Osteoblast (primary cell): ENCODE measurements at regions not wholly inside any gene's neighbourhood (a gene's known extent, or its start where the extent isn't known, plus 50 kb on each side); places are given as distances from the start of the nearest gene placed in this dataset.
"Not testable (repeated sequence)": the region's sequence is repeated elsewhere in the genome, so short reads cannot be mapped to it uniquely, and the experiment has no call there.

Experiments
- DNase-seq: peaks from one replicate; pipeline ENCODE4 v3.0.0; 2011; ENCODE audit warnings: low spot score, mixed read lengths; ENCODE audit not compliant: insufficient read length; ENCODE audit errors: missing footprints
- H2AFZ ChIP-seq: 2 replicates; pipeline ENCODE4 v1.6.0; 2011; ENCODE audit warnings: mild to moderate bottlenecking, low read length
- H3K27ac ChIP-seq: 2 replicates; pipeline ENCODE4 v1.5.1; 2011; ENCODE audit warnings: mild to moderate bottlenecking, low read depth, low read length, moderate library complexity
- H3K27me3 ChIP-seq: 2 replicates; pipeline ENCODE4 v1.6.0; 2012; ENCODE audit warnings: mild to moderate bottlenecking, control low read depth, inconsistent platforms, low read length, moderate library complexity; ENCODE audit not compliant: insufficient read depth
- H3K36me3 ChIP-seq: 2 replicates; pipeline ENCODE4 v1.5.1; 2011; ENCODE audit warnings: mild to moderate bottlenecking, low read length, control low read depth, moderate library complexity; ENCODE audit not compliant: insufficient read depth
- H3K4me1 ChIP-seq: 2 replicates; pipeline ENCODE4 v1.5.1; 2011; ENCODE audit warnings: mild to moderate bottlenecking, low read length, control low read depth, moderate library complexity; ENCODE audit not compliant: insufficient read depth
- H3K4me2 ChIP-seq: 2 replicates; pipeline ENCODE4 v1.6.0; 2011; ENCODE audit warnings: mild to moderate bottlenecking, low read length; ENCODE audit not compliant: insufficient read depth
- H3K4me3 ChIP-seq: fragments of 200-600 bp; sonication (generic); 3 replicates; pipeline ENCODE4 v1.5.1; 2012; ENCODE audit warnings: mild to moderate bottlenecking, low read length, inconsistent platforms; ENCODE audit not compliant: insufficient read depth
- H3K79me2 ChIP-seq: 2 replicates; pipeline ENCODE4 v1.6.0; 2012; ENCODE audit warnings: mild to moderate bottlenecking, low read length, control low read depth, inconsistent platforms; ENCODE audit not compliant: insufficient read depth
- H3K9me3 ChIP-seq: 2 replicates; pipeline ENCODE4 v1.5.1; 2011; ENCODE audit warnings: low read depth, low read length, control low read depth
- H4K20me1 ChIP-seq: 2 replicates; pipeline ENCODE4 v1.6.0; 2012; ENCODE audit warnings: mild to moderate bottlenecking, low read length, control low read depth; ENCODE audit not compliant: insufficient read depth
- CTCF ChIP-seq: IDR thresholded peaks from 2 replicates; pipeline ENCODE4 v1.5.1; 2011; ENCODE audit warnings: mild to moderate bottlenecking, low read depth, low read length, moderate library complexity; ENCODE audit errors: extremely low read depth

GRCh38 chrX:138847930-138848329 is 136.4 kb upstream of the FGF13 start:
- no peaks in the 10 kb centered on the region for H3K36me3 ChIP-seq
- DNase-seq: no peak
- no peaks in the 10 kb centered on the region for H3K4me1 ChIP-seq
- no peak overlapping the region for H3K4me3 ChIP-seq
- no peak overlapping the region for H2AFZ ChIP-seq
- no peak overlapping the region for H3K4me2 ChIP-seq
- H4K20me1 ChIP-seq: no peaks in the 10 kb centered on the region
- no peak overlapping the region for H3K27ac ChIP-seq
- H3K27me3 ChIP-seq: no peaks in the 10 kb centered on the region
- no peaks in the 10 kb centered on the region for H3K79me2 ChIP-seq
- no peak for TF ChIP-seq CTCF
- no peaks in the 10 kb centered on the region for H3K9me3 ChIP-seq

GRCh38 chrX:138845786-138846185 is 134.3 kb upstream of the FGF13 start:
- DNase-seq: no peak
- Histone ChIP-seq H4K20me1 (no peaks in the 10 kb centered on the region), H3K4me3 (no peak overlapping the region), H3K27ac (no peak overlapping the region), H3K79me2 (no peaks in the 10 kb centered on the region), H3K9me3 (no peaks in the 10 kb centered on the region), H3K4me2 (no peak overlapping the region), H3K36me3 (no peaks in the 10 kb centered on the region), H2AFZ (no peak overlapping the region), H3K27me3 (no peaks in the 10 kb centered on the region), H3K4me1 (no peaks in the 10 kb centered on the region)
- TF ChIP-seq CTCF: no peak

GRCh38 chrX:138807400-138807799 is 95.9 kb upstream of the FGF13 start:
- not testable (repeated sequence) for H3K9me3 ChIP-seq, H3K4me2 ChIP-seq, DNase-seq, H3K4me3 ChIP-seq, H3K79me2 ChIP-seq, H3K27me3 ChIP-seq, H3K27ac ChIP-seq, H2AFZ ChIP-seq, H3K4me1 ChIP-seq, H4K20me1 ChIP-seq, H3K36me3 ChIP-seq

GRCh38 chrX:138794246-138794645 is 82.7 kb upstream of the FGF13 start:
- Histone ChIP-seq H3K9me3 (no peaks in the 10 kb centered on the region), H3K36me3 (no peaks in the 10 kb centered on the region), H3K4me1 (no peaks in the 10 kb centered on the region), H3K79me2 (no peaks in the 10 kb centered on the region), H4K20me1 (no peaks in the 10 kb centered on the region), H2AFZ (no peak overlapping the region), H3K4me3 (no peak overlapping the region), H3K27me3 (no peaks in the 10 kb centered on the region), H3K27ac (no peak overlapping the region), H3K4me2 (no peak overlapping the region)
- DNase-seq: no peak
- no peak for TF ChIP-seq CTCF

- TF ChIP-seq CTCF: no peak
Measured at GRCh38 chrX:138791551-138791950, 80.0 kb upstream of the FGF13 start.

More at GRCh38 chrX:138791551-138791950, 80.0 kb upstream of the FGF13 start:
- H2AFZ ChIP-seq: no peak overlapping the region
- H4K20me1 ChIP-seq: no peaks in the 10 kb centered on the region
- H3K36me3 ChIP-seq: no peaks in the 10 kb centered on the region
- H3K4me2 ChIP-seq: no peak overlapping the region
- H3K4me1 ChIP-seq: no peaks in the 10 kb centered on the region
- no peak overlapping the region for H3K27ac ChIP-seq
- H3K4me3 ChIP-seq: no peak overlapping the region
- H3K9me3 ChIP-seq: no peaks in the 10 kb centered on the region
- peak; percentile 35 for DNase-seq
- H3K27me3 ChIP-seq: no peaks in the 10 kb centered on the region
- no peaks in the 10 kb centered on the region for H3K79me2 ChIP-seq
